Activated T-cell treated with anti-CD3 and anti-CD28 coated beads, Interleukin-2, amount 50 U/mL, for 72 hours (primary cell): ENCODE measurements at regions not wholly inside any gene's neighbourhood (a gene's known extent, or its start where the extent isn't known, plus 50 kb on each side); places are given as distances from the start of the nearest gene placed in this dataset.

Source experiments
- ATAC-seq, 2 donors: fragments of 150-1000 bp; cut with Tn5 transposase; replicated peaks in 1 of 2; 2 replicates each; pipeline ENCODE4 v1.10.0; 2021; ENCODE audit warnings: moderate library complexity in 2 of 2, mild to moderate bottlenecking in 1 of 2
- DNase-seq, 2 donors: peaks; one replicate each; pipeline ENCODE4 v3.0.0; 2021 to 2022; ENCODE audit warnings: mixed read lengths in 1 of 2
- H3K27ac Mint-ChIP-seq: one replicate; pipeline ENCODE4 v1.8.0; 2022; ENCODE audit warnings: mild to moderate bottlenecking, moderate library complexity, mixed read lengths
- H3K27me3 Mint-ChIP-seq: one replicate; pipeline ENCODE4 v1.8.0; 2022; ENCODE audit warnings: low read depth, mixed read lengths
- H3K36me3 Mint-ChIP-seq, 2 donors: one replicate each; pipeline ENCODE4 v1.8.0; 2022; ENCODE audit warnings: mixed read lengths in 2 of 2, mild to moderate bottlenecking in 1 of 2; ENCODE audit not compliant: insufficient read depth in 2 of 2
- H3K4me1 Mint-ChIP-seq: one replicate; pipeline ENCODE4 v1.8.0; 2022; ENCODE audit warnings: low read depth, mixed read lengths
- H3K4me3 Mint-ChIP-seq, 2 donors: one replicate each; pipeline ENCODE4 v1.8.0; 2022; ENCODE audit warnings: mild to moderate bottlenecking in 2 of 2, mixed read lengths in 2 of 2, moderate library complexity in 2 of 2
- H3K9me3 Mint-ChIP-seq, 2 donors: one replicate each; pipeline ENCODE4 v1.8.0; 2022; ENCODE audit warnings: mixed read lengths in 2 of 2

DNA sequence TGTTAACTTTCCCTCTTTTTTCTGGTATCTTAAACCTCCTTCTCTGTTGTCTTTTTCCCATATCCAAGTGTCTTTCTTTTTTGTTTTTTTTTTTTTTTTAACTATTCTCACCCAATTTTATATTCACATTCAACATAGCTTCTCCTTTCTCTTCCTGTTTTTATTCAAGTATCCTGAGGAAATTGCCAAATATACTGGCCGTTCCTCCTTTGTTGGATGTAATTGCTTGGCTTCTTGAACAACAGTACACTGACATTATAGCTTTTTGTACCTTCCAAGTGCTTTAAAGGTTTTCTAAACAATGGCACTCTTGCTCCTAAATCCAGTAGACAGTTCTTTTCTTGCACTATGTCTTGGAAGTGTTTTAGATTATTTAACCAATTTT lies 1146.8 kb downstream of the MAT2B start:
- ATAC-seq (no peak), DNase-seq (no peak)
- Mint-ChIP-seq H3K27ac (no peak overlapping the region), H3K27me3 (no peaks in the 10 kb centered on the region), H3K36me3 (no peaks in the 10 kb centered on the region), H3K4me3 (no peak overlapping the region), H3K4me1 (no peaks in the 10 kb centered on the region), H3K9me3 (peaks cover 4 to 6% of the 10 kb centered on the region in 2 donors)

DNA sequence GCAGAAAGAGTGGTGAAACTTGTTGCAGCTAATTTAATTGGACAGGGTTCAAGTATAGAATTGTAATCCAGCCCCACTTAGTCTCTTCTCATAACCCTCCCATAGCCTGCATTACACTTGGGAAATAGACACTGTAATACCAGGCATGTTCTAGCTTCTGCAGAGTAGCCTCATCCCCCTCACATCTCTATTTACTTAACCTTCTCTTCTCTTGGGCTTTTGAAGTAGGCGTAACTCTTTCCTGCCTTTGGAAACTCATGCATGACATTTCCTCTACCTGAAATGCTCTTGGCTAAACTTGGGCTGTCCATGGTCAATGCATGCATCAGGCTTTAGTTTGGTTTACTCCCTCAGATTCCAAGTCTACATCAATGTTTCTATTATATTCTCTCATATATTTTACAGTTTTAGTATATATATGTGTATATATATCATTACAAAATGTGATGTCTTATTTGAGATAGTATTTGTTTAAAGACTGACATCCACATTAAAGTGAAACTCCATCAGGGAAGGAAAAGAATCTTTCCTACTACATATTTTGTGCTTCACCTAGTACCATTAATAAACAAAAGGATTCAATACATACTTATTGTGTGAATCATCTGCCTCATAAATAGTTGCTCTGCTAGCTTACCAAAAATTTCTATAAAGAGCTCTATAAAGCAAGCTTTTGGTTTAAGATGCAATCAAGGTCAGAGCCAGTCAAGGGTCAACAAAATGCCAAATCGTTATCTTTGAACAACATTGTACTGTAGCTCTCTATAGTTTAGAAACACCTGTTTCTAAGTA lies 1158.0 kb downstream of the MAT2B start:
- Mint-ChIP-seq H3K27ac (no peak overlapping the region), H3K4me1 (no peaks in the 10 kb centered on the region), H3K4me3 (no peak overlapping the region), H3K9me3 (peaks cover 5 to 10% of the 10 kb centered on the region in 2 donors), H3K27me3 (no peaks in the 10 kb centered on the region), H3K36me3 (peaks cover 0 to 2% of the 10 kb centered on the region in 2 donors)
- ATAC-seq (no peak), DNase-seq (no peak)

DNA sequence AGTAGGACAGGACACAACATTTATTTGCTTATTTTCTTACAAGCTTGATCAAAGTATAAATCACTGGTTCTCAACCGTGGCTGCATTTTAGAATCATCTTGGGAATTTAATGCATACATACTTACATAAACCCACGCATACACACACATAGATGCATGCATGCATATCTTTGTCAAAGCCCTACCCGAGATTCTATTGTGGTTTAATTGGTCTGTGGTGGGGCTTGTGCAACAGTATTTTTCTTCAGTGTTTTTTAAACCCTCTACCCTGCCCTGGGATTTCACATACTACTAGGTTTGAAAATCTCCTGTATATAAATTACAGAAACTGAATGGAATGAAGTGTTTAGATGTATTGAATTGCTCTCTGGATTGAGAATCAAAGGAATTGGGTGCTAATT lies 1166.2 kb downstream of the MAT2B start:
- Mint-ChIP-seq H3K27me3 (no peaks in the 10 kb centered on the region), H3K4me1 (no peaks in the 10 kb centered on the region), H3K4me3 (no peak overlapping the region), H3K9me3 (peaks cover 0 to 3% of the 10 kb centered on the region in 2 donors), H3K27ac (no peak overlapping the region), H3K36me3 (no peaks in the 10 kb centered on the region)
- no peak for ATAC-seq
- no peak for DNase-seq

DNA sequence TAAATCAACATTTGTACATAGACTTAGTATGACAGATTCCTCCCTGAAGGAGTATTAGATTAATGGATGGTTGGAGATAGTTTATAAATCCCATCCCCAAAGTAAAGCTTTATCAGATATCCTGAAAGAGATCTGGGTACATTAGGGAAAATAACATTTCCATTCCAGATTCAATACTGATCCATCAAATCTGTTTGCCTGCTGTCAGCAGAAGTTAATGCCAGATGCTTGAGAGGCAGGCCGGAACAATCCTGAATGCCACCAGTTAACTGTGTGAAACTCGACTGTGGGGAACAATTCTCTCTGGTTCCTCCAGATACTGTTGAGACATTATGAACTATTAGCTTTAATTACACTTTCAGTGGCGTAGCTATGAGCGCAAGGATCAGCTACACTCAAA lies 1166.8 kb downstream of the MAT2B start:
- DNase-seq (no peak), ATAC-seq (no peak)
- Mint-ChIP-seq H3K36me3 (no peaks in the 10 kb centered on the region), H3K9me3 (peaks cover 0 to 3% of the 10 kb centered on the region in 2 donors), H3K4me3 (no peak overlapping the region), H3K27me3 (no peaks in the 10 kb centered on the region), H3K27ac (no peak overlapping the region), H3K4me1 (no peaks in the 10 kb centered on the region)

DNA sequence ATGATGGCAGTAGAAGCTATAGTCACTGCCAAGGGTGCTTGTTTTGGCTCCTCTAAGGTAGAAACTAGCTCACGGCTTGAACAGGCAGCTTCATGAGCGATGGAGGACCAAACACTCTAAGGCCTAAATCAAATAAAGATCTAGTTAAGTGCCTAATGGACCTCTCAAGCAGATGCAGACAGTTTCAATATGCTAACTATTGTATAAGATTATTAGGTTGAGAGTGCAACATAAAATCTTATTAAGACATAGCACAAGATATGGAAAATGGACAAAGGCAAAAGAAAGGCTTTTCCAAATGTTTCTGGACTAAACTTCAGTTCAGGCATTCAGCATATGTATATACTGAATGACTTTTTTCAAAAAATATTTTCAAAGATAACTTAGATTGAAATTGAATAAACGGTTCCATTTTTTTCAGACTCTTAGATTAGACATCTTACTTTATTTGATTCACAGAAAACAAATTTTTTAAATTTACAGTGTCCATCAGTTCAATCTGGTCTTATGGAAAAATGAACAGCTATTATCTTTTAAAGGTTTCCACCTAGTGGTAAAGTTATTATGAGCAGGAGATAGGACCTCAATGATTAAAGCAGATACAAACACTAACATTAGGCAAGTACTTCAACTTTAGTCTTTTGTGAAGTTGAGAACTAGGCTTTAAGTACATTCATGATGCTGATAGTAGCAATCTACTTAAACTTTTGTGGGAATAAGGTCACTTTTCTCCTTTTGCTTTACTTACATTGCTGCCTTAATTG lies 1167.7 kb downstream of the MAT2B start:
- Mint-ChIP-seq H3K4me1 (no peaks in the 10 kb centered on the region), H3K36me3 (no peaks in the 10 kb centered on the region), H3K27ac (no peak overlapping the region), H3K9me3 (peaks cover 3 to 6% of the 10 kb centered on the region in 2 donors), H3K27me3 (no peaks in the 10 kb centered on the region), H3K4me3 (no peak overlapping the region)
- no peak for DNase-seq
- no peak for ATAC-seq

DNA sequence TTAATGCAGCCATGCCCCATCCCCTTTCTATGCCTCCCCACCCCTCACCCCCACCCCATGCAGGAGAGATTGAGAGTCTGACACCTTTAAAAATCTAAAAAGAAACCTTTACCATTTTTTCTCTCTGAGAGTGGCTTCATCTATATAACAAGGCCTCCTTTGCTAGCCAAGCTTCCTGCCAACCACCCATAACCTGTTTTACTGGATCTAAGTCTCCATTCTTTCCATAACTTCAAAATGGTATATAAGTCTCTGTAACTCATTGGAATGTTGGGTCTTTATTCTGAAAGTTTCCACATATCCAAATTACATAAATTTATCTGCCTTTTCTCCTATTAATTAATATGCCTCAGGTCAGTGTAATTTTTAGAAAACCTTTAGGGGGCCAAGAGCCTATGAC lies 1174.0 kb downstream of the MAT2B start:
- no peak for ATAC-seq
- no peak for DNase-seq
- Mint-ChIP-seq H3K27me3 (no peaks in the 10 kb centered on the region), H3K27ac (no peak overlapping the region), H3K4me1 (no peaks in the 10 kb centered on the region), H3K9me3 (peaks cover 3 to 6% of the 10 kb centered on the region in 2 donors), H3K4me3 (no peak overlapping the region), H3K36me3 (no peaks in the 10 kb centered on the region)

DNA sequence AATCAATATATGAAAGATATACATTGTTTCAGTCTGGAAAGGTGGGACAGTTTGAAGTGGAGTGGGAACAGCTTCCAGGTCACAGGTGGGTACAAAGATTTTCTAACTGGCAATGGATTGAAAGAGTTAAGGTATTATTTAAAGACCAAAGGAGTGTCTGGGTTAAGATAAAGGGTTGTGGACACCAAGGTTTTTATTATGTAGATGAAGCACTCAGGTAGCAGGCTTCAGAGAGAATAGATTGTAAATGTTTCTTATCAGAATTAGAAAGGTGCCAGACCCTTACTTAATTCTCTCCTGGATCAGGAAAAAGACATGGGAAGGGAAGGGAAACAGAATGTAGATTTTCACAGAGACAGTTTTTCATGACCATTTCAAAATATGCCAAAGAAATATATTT lies 1174.8 kb downstream of the MAT2B start:
- H3K9me3 Mint-ChIP-seq = peaks cover 3 to 6% of the 10 kb centered on the region in 2 donors
- H3K27ac Mint-ChIP-seq = no peak overlapping the region
- ATAC-seq (no peak), DNase-seq (no peak)
- no peaks in the 10 kb centered on the region for H3K36me3 Mint-ChIP-seq
- H3K4me3 Mint-ChIP-seq = no peak overlapping the region
- no peaks in the 10 kb centered on the region for H3K27me3 Mint-ChIP-seq
- no peaks in the 10 kb centered on the region for H3K4me1 Mint-ChIP-seq

DNA sequence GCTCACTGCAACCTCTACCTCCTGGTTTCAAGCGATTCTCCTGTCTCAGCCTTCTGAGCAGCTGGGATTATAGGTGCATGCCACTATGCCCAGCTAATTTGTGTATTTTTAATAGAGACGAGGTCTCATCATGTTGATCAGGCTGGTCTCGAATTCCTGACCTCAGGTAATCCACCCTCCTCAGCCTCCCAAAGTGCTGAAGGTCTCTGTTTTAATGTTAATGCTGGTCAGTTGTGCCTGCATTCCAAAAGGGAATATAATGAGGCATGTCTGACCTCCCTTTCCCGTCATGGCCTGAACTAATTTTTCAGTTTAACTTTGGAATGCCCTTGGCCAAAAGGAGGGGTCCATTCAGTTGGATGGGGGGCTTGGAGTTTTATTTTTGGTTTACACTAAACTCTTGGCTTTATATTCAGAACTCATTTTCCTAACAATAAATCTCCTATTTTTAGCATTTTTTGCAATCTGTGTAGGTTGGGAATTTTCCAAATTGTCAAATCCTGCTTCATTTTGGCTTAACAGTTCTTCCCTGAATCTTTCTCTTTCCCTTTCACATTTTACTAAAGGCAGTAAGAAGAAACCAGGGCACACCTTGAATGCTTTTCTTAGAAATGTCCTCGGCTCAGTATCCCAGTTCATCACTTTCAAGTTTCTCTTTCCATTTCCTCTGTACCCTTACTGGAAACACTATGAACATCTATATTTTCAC lies 1175.5 kb downstream of the MAT2B start:
- DNase-seq (no peak), ATAC-seq (no peak)
- Mint-ChIP-seq H3K27me3 (no peaks in the 10 kb centered on the region), H3K27ac (no peak overlapping the region), H3K4me1 (no peaks in the 10 kb centered on the region), H3K9me3 (peaks cover 3 to 6% of the 10 kb centered on the region in 2 donors), H3K4me3 (no peak overlapping the region), H3K36me3 (no peaks in the 10 kb centered on the region)

DNA sequence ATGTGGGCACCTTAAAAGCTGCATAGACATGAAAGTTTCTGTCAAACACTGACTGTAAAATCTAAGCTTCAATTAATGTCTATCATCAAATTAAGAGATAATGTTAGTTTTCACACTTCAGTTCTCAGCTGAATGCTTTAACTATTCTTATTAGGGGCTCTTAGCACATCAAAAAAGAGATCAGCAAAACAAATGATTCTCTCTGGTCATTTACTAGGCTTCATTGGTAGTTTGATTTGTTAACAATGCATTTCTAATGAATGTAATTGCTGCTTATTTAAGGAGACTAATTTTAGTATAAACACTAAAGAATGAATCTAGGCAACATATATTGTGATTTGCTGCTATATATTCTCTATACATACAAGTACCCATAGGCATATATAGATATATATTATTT lies 1182.0 kb downstream of the MAT2B start:
- no peak overlapping the region for H3K27ac Mint-ChIP-seq
- DNase-seq (no peak), ATAC-seq (no peak)
- H3K36me3 Mint-ChIP-seq = peaks cover 0 to 2% of the 10 kb centered on the region in 2 donors
- H3K9me3 Mint-ChIP-seq = peaks cover 4% of the 10 kb centered on the region in 2 donors
- no peak overlapping the region for H3K4me3 Mint-ChIP-seq
- H3K4me1 Mint-ChIP-seq = no peaks in the 10 kb centered on the region
- no peaks in the 10 kb centered on the region for H3K27me3 Mint-ChIP-seq

DNA sequence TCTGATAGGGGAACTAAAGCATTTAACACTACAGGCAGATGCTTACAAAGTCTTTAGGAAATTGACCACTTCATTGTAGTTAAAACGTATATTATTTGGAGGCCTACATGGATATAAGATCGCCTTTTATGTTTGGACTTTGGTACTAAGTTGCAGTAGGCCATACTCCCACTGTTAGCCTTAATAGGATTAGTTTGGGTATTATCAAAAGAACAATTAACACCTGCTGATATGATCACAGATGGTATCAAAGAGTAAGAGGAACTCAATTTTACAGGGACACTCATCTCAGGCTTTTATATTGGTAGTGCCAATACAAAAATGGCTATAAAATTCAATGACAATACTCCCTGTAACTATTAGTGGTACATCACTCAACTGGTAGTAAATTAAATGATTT lies 1183.0 kb downstream of the MAT2B start:
- Mint-ChIP-seq H3K27ac (no peak overlapping the region), H3K36me3 (peaks cover 0 to 2% of the 10 kb centered on the region in 2 donors), H3K9me3 (peaks cover 4% of the 10 kb centered on the region in 2 donors), H3K4me3 (no peak overlapping the region), H3K27me3 (no peaks in the 10 kb centered on the region), H3K4me1 (no peaks in the 10 kb centered on the region)
- ATAC-seq (no peak), DNase-seq (no peak)

DNA sequence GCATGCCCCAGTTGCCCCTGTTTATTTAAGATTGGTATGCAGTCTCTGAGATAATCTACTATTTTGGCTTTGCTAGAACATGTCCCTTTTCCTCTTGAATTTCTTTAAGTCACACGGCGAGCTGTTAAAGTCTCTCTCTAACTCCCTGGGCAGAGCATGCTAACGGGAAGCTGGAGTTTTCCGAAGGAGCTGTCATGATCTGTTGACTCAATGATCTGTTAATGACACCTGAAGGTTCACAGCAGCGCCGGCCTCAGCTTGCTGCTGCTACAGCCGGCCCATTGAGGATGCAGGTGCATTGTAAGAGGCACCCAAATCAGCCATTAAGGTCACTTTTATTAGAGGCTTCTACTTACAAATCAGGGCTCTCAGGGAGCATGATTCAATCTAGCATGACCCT lies 1203.4 kb downstream of the MAT2B start:
- Mint-ChIP-seq H3K36me3 (no peaks in the 10 kb centered on the region), H3K27me3 (no peaks in the 10 kb centered on the region), H3K27ac (no peak overlapping the region), H3K9me3 (peaks cover 2 to 5% of the 10 kb centered on the region in 2 donors), H3K4me3 (no peak overlapping the region), H3K4me1 (no peaks in the 10 kb centered on the region)
- ATAC-seq = no peak
- DNase-seq = no peak

DNA sequence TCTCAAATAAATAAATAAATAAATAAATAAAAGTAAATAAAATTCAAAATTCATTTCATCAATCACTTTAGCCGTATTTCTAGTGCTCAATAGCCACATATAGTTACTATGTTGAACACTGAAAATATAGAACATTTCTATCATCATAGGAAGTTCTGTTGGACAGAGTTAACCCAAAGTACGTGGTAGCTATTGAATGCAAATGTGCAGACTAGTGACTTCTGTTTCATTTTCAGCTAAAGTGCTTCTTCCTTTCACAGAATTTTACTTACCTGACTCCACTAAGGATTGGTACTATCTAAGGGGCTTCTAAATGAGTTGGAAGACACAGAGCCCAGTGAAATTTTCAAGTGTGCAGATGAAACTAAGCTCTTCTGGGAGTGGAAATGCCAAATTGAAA lies 1208.3 kb downstream of the MAT2B start:
- no peak for ATAC-seq
- DNase-seq = no peak
- Mint-ChIP-seq H3K27me3 (no peaks in the 10 kb centered on the region), H3K36me3 (no peaks in the 10 kb centered on the region), H3K4me3 (no peak overlapping the region), H3K9me3 (peaks cover 2 to 7% of the 10 kb centered on the region in 2 donors), H3K27ac (no peak overlapping the region), H3K4me1 (no peaks in the 10 kb centered on the region)

DNA sequence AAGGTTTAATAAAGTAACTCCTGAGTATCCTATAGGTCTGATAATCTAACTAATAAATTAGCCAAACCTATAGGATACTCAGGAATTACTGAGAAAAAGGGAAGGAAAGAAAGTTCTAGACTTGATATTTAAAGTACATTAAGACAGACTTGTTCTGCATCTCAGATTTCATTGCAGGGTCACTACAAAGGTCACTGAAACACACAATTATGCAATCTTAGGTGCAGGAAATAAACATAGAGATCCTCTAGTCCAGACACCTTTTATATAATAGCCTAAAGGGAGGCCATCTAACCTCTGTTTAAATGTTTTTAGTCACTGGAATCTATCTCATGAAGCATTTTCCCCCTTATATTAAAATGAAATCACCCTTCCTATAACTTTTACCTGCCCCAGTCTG lies 1215.7 kb downstream of the MAT2B start:
- H3K4me1 Mint-ChIP-seq = no peaks in the 10 kb centered on the region
- DNase-seq (no peak), ATAC-seq (no peak)
- H3K27ac Mint-ChIP-seq = no peak overlapping the region
- H3K27me3 Mint-ChIP-seq = no peaks in the 10 kb centered on the region
- H3K36me3 Mint-ChIP-seq = no peaks in the 10 kb centered on the region
- H3K4me3 Mint-ChIP-seq = no peak overlapping the region
- peaks cover 0 to 4% of the 10 kb centered on the region in 2 donors for H3K9me3 Mint-ChIP-seq
